ENCODE measurements at regions not wholly inside any gene's neighbourhood (a gene's known extent, or its start where the extent isn't known, plus 50 kb on each side); places are given as distances from the start of the nearest gene placed in this dataset.

DNA sequence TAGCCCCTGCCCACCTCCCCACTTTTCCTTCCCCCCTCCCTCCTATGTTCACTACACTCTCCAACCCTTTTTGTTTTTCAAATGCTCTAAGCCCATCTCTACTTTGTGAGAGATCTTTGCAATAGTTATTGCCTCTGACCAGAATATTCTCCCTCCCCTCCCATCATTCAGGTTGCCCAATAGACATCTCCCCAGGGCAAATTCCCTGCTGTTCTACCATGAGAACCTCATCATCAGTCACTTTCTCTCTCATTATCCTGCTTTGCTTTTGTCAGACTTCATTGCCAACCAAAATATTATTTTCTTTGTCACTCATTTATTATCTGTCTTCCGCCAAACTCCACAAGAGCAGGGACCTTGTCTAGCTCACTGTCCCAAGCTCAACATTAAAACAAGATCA is 268.2 kb upstream of the PPARGC1A start:
- DNase-seq (ENCODE audit: low read depth) = no peak

DNA sequence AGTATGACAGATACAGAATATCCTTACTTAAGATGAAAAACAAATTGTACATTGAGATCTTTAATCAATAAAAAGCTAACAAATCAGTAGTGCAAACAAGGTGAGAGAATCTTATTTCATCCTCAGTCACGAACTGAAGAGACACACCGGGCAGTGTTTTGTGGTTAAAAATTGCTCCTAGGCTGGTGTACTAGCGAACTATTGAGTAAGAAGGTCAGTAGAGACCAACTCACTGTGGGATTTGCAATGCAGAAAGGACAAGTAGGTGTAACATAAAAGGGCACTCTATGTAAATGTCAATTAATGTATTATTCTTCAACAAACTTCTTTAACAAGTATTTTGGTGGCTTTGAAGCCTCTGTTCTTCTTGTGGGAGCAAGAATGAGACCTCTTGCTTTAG is 260.2 kb upstream of the PPARGC1A start:
- DNase-seq (ENCODE audit: low read depth) = no peak

DNA sequence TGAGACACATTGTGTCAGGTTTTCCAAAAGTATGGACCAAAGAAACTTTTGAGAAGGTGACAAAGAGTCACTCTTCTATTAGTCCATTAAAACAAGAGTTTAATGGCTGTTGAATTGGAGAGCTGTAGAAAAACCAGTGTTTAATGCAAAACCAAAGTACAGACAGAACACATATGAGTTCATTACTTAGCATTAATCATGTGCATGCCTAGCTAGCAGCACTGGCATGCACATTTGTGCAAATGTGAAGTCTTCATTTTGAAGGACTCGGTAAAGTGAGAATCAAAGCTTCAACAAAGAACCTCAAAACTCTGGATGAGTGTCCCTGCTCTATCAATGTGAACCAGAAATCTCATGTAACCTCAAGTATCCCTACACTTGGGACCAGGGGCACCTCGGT is 256.3 kb upstream of the PPARGC1A start:
- no peak for DNase-seq (ENCODE audit: low read depth)

DNA sequence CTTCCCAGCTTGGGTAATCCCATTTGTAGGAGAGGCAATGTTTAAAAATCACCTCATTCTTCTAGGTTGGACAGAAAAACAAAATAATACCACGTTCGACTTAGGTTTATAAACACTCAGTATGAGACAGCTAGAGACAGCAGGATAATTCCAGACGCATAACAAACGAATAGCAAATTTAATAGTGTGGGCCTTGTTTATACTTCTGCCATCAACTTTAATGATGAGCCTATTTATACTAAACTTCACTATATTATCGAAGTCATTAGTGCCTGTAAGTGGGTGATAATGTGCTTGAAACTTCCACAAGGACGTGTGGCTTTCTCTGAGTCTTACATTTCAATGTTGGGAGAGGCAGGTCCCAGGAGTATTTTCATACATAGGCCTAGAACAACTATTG is 255.7 kb upstream of the PPARGC1A start:
- DNase-seq (ENCODE audit: low read depth) = no peak

DNA sequence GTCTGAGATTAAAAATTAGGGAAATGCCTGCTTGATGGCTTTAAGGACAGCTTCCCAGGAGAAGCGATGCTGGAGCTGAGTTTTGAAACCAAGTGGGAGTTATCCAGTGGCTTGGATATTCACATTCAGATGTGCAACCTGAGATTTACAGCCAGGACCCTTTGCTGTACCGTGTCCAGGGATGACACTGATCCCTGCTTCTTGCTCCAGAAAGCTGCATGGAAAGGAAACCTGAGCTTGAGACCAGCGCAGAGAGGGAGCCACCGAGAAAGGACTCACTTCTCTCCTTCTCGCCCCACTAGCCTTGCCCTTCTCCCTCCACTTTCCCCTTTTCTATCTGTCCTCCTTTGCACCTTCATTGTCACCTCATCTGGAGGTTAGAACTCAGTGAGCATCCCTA is 254.5 kb upstream of the PPARGC1A start:
- no peak for DNase-seq (ENCODE audit: low read depth)

DNA sequence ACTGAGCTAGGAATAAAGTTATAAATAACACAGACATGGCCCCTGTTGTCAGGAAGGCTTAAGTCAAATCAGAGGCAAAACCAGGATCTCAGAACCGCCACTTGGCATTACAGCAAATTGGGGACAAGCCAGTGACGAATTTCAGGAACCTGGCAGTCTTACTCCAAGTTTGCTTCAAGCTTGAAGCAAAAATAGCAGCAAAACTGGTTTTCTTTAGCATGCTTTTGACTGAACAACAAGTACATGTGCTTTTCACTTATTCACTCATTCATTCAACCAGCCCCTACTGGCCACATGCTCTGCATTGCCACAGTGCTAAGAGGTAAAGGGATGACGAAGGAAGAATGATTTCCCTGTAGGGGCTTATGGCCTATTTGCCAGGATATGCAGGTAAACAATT is 253.9 kb upstream of the PPARGC1A start:
- DNase-seq (ENCODE audit: low read depth) = no peak

DNA sequence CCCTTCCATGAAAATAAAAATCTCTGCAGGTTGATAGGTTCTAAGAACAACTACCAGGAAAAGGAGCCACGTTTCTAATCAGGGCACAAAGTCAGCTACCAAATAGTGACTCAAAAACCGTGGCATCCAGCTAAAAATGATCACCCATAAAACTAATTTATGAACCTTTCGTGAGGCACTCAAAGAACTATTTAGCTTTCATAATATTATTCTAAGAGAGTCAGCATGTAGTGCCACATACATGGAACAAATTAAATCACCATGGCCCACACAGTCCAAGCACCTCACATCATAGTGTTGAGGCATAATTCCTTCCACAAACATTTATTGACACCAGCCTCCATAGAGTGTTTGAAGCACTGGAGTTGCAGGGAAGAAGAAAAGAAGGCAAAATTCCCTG is 252.0 kb upstream of the PPARGC1A start:
- DNase-seq (ENCODE audit: low read depth) = no peak

DNA sequence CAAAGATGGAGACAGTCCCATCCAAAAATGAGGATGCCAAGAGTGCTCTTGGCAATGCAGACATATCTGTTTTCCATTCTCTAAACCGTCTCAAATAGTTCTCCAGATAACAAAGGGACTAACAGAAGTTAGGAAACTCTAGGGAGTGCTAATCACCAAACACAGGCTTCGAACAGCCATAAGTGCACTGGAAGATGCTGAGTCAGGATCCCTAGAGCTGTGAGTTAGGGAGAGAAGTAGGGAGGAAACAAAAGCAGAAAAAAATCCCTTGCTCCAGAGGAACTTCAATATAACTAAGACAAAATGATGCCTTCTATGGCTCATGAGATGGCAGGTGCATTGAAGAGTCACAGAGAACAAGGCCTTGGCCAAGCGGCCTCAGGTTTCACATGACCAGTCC is 251.0 kb upstream of the PPARGC1A start:
- DNase-seq (ENCODE audit: low read depth) = no peak

DNA sequence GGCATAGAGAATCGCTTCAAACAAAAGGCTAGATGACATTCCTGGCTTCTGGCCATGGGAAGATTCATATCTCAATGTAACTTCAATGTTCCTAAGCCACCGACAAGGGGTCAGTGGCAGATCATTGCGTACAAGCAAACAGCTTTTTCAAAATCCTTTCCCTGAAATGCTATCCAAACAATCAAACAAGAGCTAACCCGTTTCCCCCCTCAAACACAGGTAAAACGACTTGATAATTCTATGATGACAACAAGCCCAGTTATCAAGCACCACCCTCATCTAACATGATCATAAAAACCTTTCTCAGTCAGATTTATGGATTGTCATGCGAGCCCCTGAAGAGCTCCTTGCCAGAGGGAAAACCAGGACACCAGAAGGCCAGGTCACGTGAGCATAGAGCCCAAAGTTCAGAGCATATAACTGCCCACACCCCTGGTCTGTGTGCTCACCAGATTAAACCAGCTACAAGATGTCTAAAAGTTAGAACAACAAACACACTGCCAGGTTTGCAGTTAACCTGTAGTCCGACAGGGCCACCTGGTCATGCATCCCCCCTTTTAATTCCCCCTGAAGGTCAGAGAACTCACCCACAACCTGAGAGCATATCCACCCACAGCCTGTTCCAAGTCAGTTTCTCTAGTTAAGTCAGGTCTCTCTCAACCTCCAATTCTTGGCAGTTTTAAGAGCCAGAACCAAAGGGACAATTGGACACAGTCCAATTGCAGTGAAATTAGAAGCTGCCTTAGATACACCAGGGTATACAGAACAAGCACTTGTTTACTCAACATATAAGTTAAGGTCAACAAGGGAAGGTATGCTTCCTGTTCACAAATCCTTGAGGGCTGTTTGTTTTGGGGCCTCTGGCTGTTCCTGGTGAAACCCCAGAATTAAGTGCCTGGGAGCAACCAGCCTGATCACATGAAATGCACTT is 248.1 kb upstream of the PPARGC1A start:
- DNase-seq (ENCODE audit: low read depth) = no peak

DNA sequence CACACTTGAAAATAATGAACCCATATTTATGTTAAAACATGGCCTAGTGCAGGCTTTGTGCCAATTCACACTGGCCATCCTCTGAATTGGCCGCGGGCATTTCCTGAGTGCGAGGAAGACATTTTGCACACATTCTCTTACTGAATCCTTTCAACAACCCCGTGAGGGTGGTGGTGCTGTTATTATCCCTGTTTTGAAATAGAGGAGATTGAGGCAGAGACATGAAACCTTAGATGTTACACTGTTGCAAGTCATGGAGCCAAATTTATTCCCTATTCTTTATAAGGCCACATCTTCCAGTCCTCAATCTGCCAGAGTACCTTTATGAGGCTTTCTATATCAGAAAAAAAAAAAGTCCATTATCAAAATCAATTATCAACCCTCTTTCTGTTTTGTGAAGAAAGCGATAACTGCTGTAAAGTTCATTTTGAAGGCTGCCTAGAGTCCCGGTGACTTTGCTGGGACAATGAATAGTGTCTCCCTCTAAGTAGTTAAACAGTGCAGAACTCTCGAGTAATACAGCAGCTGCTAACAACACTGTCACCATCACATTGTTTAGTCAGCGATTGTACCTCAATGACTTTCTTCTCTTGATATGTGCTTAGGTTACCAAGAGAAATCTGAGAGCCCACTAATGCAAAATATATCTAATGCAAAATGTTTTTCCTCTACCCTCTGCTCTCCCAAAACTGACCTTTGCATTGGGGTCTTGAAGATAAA is 242.3 kb upstream of the PPARGC1A start:
- DNase-seq (ENCODE audit: low read depth) = no peak

DNA sequence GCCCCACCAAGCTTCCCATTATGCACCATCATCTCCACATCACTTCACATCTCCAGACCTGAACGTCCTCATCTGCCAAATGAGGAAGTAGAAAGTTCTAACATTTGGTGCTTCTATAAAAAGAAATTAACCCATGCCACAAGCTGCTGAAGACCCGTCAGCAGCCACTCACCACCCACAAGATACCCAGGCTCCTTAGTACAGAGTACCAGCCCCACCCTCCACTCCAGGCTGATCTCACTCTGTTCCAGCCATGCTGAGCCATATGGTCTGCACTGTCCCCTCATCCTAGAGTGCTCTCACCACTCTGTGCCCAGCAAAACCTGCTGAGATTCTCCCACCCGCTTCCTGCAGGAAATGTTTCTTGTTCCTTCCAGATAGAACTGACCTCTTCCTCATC is 240.8 kb upstream of the PPARGC1A start:
- DNase-seq (ENCODE audit: low read depth) = no peak

DNA sequence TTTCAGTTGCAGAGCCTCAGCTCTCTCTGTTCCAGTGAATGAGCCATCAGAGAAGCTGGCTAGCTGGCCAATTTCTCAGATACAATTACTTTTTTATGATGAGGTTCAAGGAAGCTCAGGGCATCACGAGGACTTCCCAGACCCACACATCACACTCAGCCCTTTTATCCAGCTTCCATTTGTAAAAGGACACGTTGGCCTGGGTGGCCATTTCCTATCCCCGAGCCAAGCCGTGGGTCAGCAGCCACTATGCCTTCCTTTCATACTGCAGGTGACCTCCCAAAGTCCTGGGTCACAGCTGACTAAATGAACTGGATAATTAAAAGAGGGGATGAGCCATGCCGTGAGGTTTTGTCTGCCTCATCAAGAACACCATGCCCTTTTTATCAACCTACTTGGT is 236.9 kb upstream of the PPARGC1A start:
- no peak for DNase-seq (ENCODE audit: low read depth)

DNA sequence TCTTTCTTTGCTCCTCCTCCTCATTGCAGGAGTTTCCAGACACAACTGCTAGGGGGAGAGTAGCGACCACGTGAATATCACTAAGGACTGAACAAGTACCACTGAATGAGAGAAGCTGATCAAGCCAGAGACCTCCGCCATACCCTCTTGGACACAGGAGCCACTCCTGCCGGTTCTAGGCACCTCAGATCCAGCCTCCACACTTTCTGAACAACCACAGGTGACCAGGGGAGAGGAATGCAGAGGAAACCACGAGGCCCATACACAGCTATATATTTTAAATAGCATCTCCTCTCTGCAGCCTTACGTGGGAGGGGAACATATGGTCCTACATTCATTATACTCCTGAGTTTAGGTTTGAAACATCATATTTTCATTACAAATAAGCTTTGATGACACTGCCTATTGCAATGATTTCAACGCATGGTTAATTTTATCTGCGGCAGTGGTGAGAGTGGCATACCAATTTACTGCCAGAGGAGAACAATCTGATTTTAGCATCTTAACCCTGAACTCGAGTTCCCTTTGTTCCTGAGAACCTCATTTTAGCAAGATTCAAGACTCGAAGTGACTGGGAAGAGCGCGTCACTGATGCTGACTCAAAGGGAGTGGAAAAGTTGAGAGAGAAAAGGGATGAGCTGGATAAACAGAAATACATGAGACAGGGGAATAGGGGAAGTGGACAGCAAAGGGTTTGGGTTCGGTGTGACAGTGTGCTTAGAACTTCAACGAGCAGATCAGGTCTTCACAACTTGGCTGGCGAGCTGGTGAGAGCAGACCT is 231.7 kb upstream of the PPARGC1A start:
- no peak for DNase-seq (ENCODE audit: low read depth)

DNA sequence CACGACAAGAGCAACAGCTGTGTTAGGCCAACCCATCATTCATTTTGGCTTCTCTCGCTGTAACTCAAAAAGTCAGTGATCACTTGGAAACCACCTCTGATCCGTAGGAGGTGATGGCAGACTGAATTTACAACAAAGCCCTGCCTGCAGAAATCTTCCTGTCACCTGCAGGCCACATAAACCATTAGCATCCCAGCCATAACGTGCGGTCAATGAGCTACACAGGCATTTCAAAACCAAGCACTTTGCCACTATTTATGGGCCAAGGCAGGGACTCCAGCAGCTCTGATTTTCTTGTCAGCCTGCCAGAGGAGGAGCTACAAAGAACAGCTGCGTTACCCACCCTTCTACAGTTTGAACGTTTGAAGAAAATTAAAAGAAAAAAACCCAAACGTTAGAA is 228.1 kb upstream of the PPARGC1A start:
- no peak for DNase-seq (ENCODE audit: low read depth)

DNA sequence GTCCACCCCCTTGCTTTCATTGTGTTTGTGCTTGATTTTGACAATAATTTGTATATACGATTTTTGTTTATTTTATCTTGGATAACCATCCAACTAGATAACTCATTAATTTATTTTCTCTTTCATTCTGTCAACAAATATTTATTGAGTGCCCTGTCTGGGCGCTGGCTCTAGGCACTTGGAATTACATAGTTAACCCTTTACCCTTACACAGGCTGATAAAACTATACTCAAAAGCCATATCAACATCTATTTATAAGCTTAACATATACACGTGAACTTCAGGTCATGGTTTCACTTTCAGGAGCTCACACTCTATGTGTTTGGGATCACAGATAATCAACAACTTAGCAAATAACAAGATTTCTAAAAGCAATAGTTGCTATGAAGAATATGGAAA is 226.3 kb upstream of the PPARGC1A start:
- DNase-seq (ENCODE audit: low read depth) = no peak

DNA sequence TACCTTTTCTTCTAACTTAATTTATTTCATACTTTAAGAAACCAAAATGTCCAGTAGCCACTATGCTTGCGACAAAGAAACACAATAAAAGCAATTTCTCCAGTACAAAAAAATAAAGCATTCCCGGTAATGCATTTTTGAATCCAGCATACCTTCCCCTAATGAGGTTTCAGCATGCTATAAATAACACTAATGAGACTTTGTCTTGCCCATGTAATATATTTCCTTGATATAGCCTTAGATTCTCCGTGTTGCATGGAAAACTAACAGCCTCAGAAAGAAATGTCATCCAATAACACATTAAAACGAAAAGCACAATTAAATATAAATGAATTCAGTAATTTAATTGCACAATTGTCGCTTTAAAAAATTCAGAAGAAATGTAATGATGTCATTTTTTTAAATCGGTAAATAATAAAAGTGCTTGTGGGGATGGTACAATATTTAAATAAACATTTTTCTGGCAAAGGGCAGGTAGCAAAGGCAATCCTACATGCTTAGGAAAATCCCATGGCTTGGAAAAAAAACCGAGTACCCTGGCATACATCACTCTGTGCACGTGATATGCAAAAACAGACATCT is 225.2 kb upstream of the PPARGC1A start:
- DNase-seq (ENCODE audit: low read depth) = no peak

DNA sequence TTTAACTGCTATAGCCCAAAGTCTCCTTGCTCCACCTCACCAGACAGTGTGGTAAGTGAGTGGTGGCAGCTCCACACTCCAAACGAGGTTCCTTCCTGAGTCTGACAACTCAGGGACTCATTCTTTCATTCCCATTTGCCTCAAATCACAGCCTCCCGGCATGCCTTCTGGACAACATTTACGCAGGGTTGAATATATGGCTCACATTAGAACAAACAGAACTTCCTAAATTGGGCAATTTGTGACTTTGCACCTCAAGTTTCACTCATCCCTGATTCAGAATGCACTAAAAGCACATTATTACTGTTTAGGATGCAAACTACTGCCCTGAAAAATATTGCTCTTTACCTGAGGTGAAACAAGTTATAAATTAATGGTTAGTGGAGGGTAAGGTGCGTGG is 224.6 kb upstream of the PPARGC1A start:
- DNase-seq (ENCODE audit: low read depth) = no peak

DNA sequence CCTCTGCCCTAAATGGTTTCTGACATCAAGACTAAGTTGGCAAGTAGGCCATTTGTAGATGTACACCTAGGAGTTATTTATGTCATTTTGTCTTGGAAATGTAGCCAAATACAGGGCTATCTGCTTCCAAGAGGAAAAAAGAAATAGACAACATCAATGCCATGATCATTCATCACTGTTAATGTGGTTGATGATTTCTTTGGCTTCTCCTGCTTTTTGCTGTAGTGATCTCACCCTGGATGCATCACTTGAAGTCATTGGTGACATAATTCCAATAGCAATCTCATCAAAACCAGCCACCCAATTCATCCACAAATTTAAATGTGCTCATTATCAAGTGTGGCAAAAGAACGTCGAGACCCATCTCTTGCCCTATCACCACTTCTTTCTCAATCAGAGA is 222.6 kb upstream of the PPARGC1A start:
- DNase-seq (ENCODE audit: low read depth) = no peak

DNA sequence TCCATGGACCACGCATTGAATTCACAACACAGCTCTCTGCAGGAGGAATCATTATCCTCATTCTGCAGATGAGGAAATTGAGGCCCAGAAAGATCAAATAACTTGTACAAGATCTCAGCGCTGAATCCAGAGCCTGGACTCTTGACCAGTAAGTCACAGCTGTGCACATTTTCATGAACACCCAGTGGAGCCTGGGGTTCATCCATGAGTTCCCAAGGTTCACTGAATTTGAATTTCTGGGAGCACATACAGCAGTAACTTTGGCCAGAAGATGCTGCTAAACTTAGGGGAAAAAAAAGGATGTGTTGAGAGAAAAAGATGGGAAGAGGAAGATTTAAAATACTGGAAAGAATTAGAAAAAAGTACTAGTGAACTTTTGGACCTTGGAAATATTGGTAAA is 218.7 kb upstream of the PPARGC1A start:
- DNase-seq (ENCODE audit: low read depth) = no peak

DNA sequence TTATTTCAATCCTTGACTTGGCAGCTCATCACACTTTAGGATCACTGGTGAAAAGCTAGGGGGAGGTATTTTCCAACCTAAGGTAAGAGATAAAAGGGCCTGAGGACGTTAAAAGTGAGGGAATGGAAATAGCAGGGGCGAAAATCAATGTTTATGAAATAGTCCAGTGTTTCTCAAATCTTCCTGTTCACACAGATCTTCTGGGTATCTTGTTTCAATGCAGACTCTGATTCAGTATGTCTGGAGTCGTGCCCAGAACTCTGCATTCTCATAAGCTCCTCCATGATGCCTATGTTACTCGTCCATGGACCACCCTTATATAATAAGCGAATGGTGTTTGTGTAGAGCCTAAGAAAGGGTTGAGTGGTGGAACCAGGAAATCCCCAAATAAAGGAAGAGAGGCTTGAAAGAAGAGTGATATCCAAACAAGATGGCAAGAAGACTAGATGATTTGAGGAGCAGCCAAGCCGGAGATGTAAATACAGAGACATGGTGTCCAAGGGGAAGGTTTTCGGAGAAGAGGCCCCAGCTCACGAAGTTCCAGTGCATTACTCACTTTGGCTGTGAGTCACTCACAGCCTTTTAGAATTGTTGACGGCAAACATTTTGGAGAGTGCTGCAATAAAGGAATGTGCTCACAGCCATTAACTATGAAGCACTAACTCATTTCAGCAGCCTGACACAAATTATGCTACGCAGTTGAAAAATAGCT is 215.6 kb upstream of the PPARGC1A start:
- peak; percentile 96 for DNase-seq (ENCODE audit: low read depth)

DNA sequence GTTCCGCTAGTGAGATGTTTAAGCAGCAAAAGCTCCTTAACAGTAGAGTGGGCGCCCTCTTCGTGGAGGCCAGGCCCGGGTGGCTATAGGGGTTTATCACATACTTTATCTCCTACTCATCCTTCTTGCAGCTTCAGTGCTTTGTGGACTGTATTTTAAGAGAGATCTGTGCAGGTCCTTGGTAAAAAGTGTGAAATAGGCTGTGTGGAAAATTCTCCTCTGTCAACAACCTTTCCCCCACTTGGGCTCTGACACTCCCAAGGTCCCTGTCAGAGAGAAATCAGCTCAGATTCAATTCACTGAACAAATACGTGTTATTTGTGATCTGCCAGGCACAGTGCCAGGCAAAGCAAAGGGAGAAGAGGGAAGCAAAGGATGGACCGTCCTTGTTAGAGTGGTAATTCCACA is 214.3 kb upstream of the PPARGC1A start:
- DNase-seq (ENCODE audit: low read depth) = peak; percentile 43
